IMR-90 (cell line): ENCODE measurements at regions not wholly inside any gene's neighbourhood (a gene's known extent, or its start where the extent isn't known, plus 50 kb on each side); places are given as distances from the start of the nearest gene placed in this dataset.

Source experiments
- ATAC-seq: fragments of 200-7000 bp; cut with Tn5 transposase; 2 replicates; pipeline ENCODE4 v1.9.1; 2020; ENCODE audit warnings: low read depth, mild to moderate bottlenecking, moderate library complexity
- BruUV-seq: library from RNA; stranded (reverse); fragments of 400-500 nt; replicated peaks from 2 replicates; lab custom pipeline; 2021; lab: Mats Ljungman, UMichigan
- CTCF ChIA-PET: fragments of 300-600 bp; formaldehyde crosslinking; extraction: SDS; loops from one replicate; lab custom pipeline; 2021; ENCODE audit warnings: antibody characterized with exemption; lab: Yijun Ruan, JAX
- POLR2A ChIA-PET: fragments of 300-600 bp; sonication (Branson Sonifier 250); formaldehyde crosslinking; loops from one replicate; lab custom pipeline; 2022; ENCODE audit warnings: antibody characterized with exemption; ENCODE audit not compliant: unreplicated experiment; lab: Charles Lee
- DNase-seq: peaks from one replicate; pipeline ENCODE4 v3.0.0; 2013
- H2AFZ ChIP-seq: replicated peaks from 2 replicates; pipeline ENCODE3; 2013; ENCODE audit warnings: low read length, mild to moderate bottlenecking; ENCODE audit not compliant: poor library complexity
- H2AK5ac ChIP-seq: 2 replicates; pipeline ENCODE4 v1.6.1; 2013; ENCODE audit warnings: low read depth, low read length, inconsistent platforms
- H2AK9ac ChIP-seq: replicated peaks from 2 replicates; pipeline ENCODE3; 2013; ENCODE audit warnings: mild to moderate bottlenecking, low read depth, low read length, moderate library complexity; ENCODE audit not compliant: poor library complexity
- H2BK120ac ChIP-seq: 2 replicates; pipeline ENCODE4 v1.6.1; 2013; ENCODE audit warnings: low read depth, low read length, inconsistent platforms
- H2BK15ac ChIP-seq: 3 replicates; pipeline ENCODE4 v1.6.1; 2013; ENCODE audit warnings: low read depth, low read length, inconsistent platforms
- H2BK20ac ChIP-seq: 2 replicates; pipeline ENCODE4 v1.6.1; 2013; ENCODE audit warnings: low read depth, mild to moderate bottlenecking, inconsistent platforms, low read length, moderate library complexity
- H2BK5ac ChIP-seq: 2 replicates; pipeline ENCODE4 v1.6.1; 2013; ENCODE audit warnings: mild to moderate bottlenecking, low read depth, low read length, inconsistent platforms; ENCODE audit not compliant: poor library complexity, severe bottlenecking
- H3K14ac ChIP-seq: replicated peaks from 2 replicates; pipeline ENCODE4 v1.6.1; 2013; ENCODE audit warnings: low read depth, low read length, inconsistent platforms
- H3K18ac ChIP-seq: 2 replicates; pipeline ENCODE4 v1.6.1; 2013; ENCODE audit warnings: low read depth, low read length, control low read depth
- H3K23ac ChIP-seq: 2 replicates; pipeline ENCODE4 v1.6.1; 2013; ENCODE audit warnings: low read depth, low read length, inconsistent platforms
- H3K27ac ChIP-seq: 2 replicates; pipeline ENCODE4 v1.5.1; 2013; ENCODE audit warnings: mild to moderate bottlenecking, control low read depth, low read length; ENCODE audit not compliant: insufficient read depth
- H3K27me3 ChIP-seq: 2 replicates; pipeline ENCODE4 v1.6.1; 2013; ENCODE audit warnings: low read length; ENCODE audit not compliant: control insufficient read depth, insufficient read depth
- H3K36me3 ChIP-seq: 2 replicates; pipeline ENCODE4 v1.6.1; 2013; ENCODE audit warnings: low read length, mixed read lengths; ENCODE audit not compliant: control insufficient read depth, insufficient read depth
- H3K4ac ChIP-seq: 2 replicates; pipeline ENCODE4 v1.6.1; 2013; ENCODE audit warnings: low read depth, low read length, inconsistent platforms
- H3K4me1 ChIP-seq: 2 replicates; pipeline ENCODE4 v1.6.1; 2013; ENCODE audit warnings: low read length, mixed read lengths; ENCODE audit not compliant: control insufficient read depth, insufficient read depth
- H3K4me2 ChIP-seq: 2 replicates; pipeline ENCODE4 v1.6.1; 2013; ENCODE audit warnings: low read depth, mild to moderate bottlenecking, control low read depth, low read length, moderate library complexity
- H3K4me3 ChIP-seq: 2 replicates; pipeline ENCODE4 v1.5.1; 2013; ENCODE audit warnings: low read depth, mild to moderate bottlenecking, control low read depth, low read length, moderate library complexity; ENCODE audit not compliant: insufficient read depth
- H3K56ac ChIP-seq: 2 replicates; pipeline ENCODE4 v1.6.1; 2013; ENCODE audit warnings: low read length, inconsistent platforms; ENCODE audit not compliant: insufficient read depth; ENCODE audit errors: extremely low read depth
- H3K79me1 ChIP-seq, 2 experiments: 2 replicates each; pipeline ENCODE4 v1.6.1; 2013; ENCODE audit warnings: low read length in 2 of 2, inconsistent platforms in 1 of 2, low read depth in 1 of 2
- H3K9ac ChIP-seq: 2 replicates; pipeline ENCODE4 v1.6.1; 2013; ENCODE audit warnings: low read depth, low read length, control low read depth
- H3K9me1 ChIP-seq: 2 replicates; pipeline ENCODE4 v1.6.1; 2013; ENCODE audit warnings: low read length, inconsistent platforms; ENCODE audit not compliant: insufficient read depth
- H3K9me3 ChIP-seq: 2 replicates; pipeline ENCODE4 v1.6.1; 2013; ENCODE audit warnings: low read length; ENCODE audit not compliant: control insufficient read depth, insufficient read depth
- H4K20me1 ChIP-seq: 2 replicates; pipeline ENCODE4 v1.6.1; 2013; ENCODE audit warnings: low read length, inconsistent platforms; ENCODE audit not compliant: insufficient read depth
- H4K5ac ChIP-seq: 2 replicates; pipeline ENCODE4 v1.6.1; 2013; ENCODE audit warnings: mild to moderate bottlenecking, low read depth, low read length, control low read depth
- H4K8ac ChIP-seq, 2 experiments: 2 replicates each; pipeline ENCODE4 v1.6.1; 2013; ENCODE audit warnings: low read depth in 2 of 2, low read length in 2 of 2, control low read depth in 1 of 2, inconsistent platforms in 1 of 2
- H4K91ac ChIP-seq: 2 replicates; pipeline ENCODE4 v1.6.1; 2013; ENCODE audit warnings: low read depth, low read length, inconsistent platforms; ENCODE audit not compliant: insufficient read depth
- BHLHE40 ChIP-seq: fragments of 150-350 bp; IDR thresholded peaks from 2 replicates; pipeline ENCODE4 v1.6.1; 2016; ENCODE audit warnings: mild to moderate bottlenecking, low read depth, low read length
- CEBPB ChIP-seq: IDR thresholded peaks from 2 replicates; pipeline ENCODE4 v1.6.1; 2012; ENCODE audit warnings: low read depth, low read length, improper control_type of control experiment
- CHD1 ChIP-seq: IDR thresholded peaks from 2 replicates; pipeline ENCODE4 v1.6.1; 2012; ENCODE audit warnings: low read depth, low read length, improper control_type of control experiment
- CTCF ChIP-seq: conservative IDR thresholded peaks from 2 replicates; pipeline ENCODE4 v1.5.1; 2012; ENCODE audit warnings: mild to moderate bottlenecking, low read depth, low read length, improper control_type of control experiment
- ELK1 ChIP-seq: fragments of 150-350 bp; IDR thresholded peaks from 2 replicates; pipeline ENCODE4 v1.6.1; 2016; ENCODE audit warnings: low read depth, mild to moderate bottlenecking, low read length, moderate library complexity, borderline replicate concordance
- FOS ChIP-seq: fragments of 150-350 bp; IDR thresholded peaks from 2 replicates; pipeline ENCODE4 v1.6.1; 2016; ENCODE audit warnings: low read depth, low read length
- MAFK ChIP-seq: IDR thresholded peaks from 2 replicates; pipeline ENCODE4 v1.6.1; 2012; ENCODE audit warnings: low read depth, low read length, improper control_type of control experiment
- MAZ ChIP-seq: IDR thresholded peaks from 2 replicates; pipeline ENCODE4 v1.6.1; 2012; ENCODE audit warnings: low read depth, mild to moderate bottlenecking, low read length, improper control_type of control experiment, moderate library complexity, borderline replicate concordance
- MXI1 ChIP-seq: IDR thresholded peaks from 2 replicates; pipeline ENCODE4 v1.6.1; 2012; ENCODE audit warnings: low read depth, mild to moderate bottlenecking, low read length, moderate library complexity, borderline replicate concordance
- NFE2L2 ChIP-seq: fragments of 150-350 bp; IDR thresholded peaks from 2 replicates; pipeline ENCODE4 v1.6.1; 2016; ENCODE audit warnings: low read depth, mild to moderate bottlenecking, low read length
- POLR2A ChIP-seq: IDR thresholded peaks from 2 replicates; pipeline ENCODE4 v1.6.1; 2012; ENCODE audit warnings: mild to moderate bottlenecking, low read depth, low read length
- RAD21 ChIP-seq: IDR thresholded peaks from 2 replicates; pipeline ENCODE4 v1.6.1; 2012; ENCODE audit warnings: low read length, improper control_type of control experiment
- RCOR1 ChIP-seq: IDR thresholded peaks from 2 replicates; pipeline ENCODE4 v1.6.1; 2012; ENCODE audit warnings: mild to moderate bottlenecking, low read length, improper control_type of control experiment; ENCODE audit not compliant: insufficient replicate concordance
- RFX5 ChIP-seq: IDR thresholded peaks from 2 replicates; pipeline ENCODE4 v1.8.0; 2012; ENCODE audit warnings: low read depth, mild to moderate bottlenecking, low read length, moderate library complexity
- SMC3 ChIP-seq: fragments of 150-350 bp; IDR thresholded peaks from 2 replicates; pipeline ENCODE4 v1.6.1; 2016; ENCODE audit warnings: low read depth, mild to moderate bottlenecking, antibody characterized with exemption, low read length, moderate library complexity
- USF2 ChIP-seq: fragments of 150-350 bp; IDR thresholded peaks from 2 replicates; pipeline ENCODE4 v1.6.1; 2017; ENCODE audit warnings: mild to moderate bottlenecking, antibody characterized with exemption, low read length, low read depth
- WGBS, 2 experiments: methylation state at CpG; one replicate each; pipeline versions ENCODE4 v1.1.5 to v1.1.7; 2013; ENCODE audit warnings: missing lambda C conversion rate in 2 of 2; ENCODE audit not compliant: insufficient read length in 1 of 2; ENCODE audit errors: extremely low coverage in 2 of 2; 5-methylcytosine and 5-hydroxymethylcytosine counted together
- dilution Hi-C: fragments of 300-500 bp; cut with HindIII; formaldehyde crosslinking; loops from one replicate; pipeline ENCODE4 v1.14.3; 2018; ENCODE audit warnings: low sequenced_read_pairs; ENCODE audit not compliant: unreplicated experiment
- in situ Hi-C: fragments of 300-500 bp; cut with MboI; formaldehyde crosslinking; loops from 3 replicates; pipeline ENCODE4 v1.14.3; 2019; ENCODE audit warnings: low sequenced_read_pairs, inconsistent platforms, mixed read lengths
- intact Hi-C: fragments of 100-400 bp; cut with micrococcal nuclease; formaldehyde crosslinking; loops from 2 replicates; pipeline ENCODE4 v1.10.0; 2022

GRCh38 chr12:97024393-97024792 is 117.3 kb downstream of the NEDD1 start:
- Histone ChIP-seq H2AFZ (no peak overlapping the region), H2AK5ac (no peak overlapping the region), H3K4me2 (no peak overlapping the region), H3K4me3 (no peak overlapping the region), H4K20me1 (no peaks in the 10 kb centered on the region), H4K5ac (no peak overlapping the region), H3K4ac (no peak overlapping the region), H3K9ac (no peak overlapping the region), H3K18ac (no peak overlapping the region), H4K91ac (no peak overlapping the region), H3K4me1 (no peaks in the 10 kb centered on the region), H3K14ac (no peak overlapping the region), H4K8ac (no peak overlapping the region), H2BK15ac (no peak overlapping the region), H3K27ac (no peak overlapping the region), H2AK9ac (no peak overlapping the region), H3K9me3 (no peaks in the 10 kb centered on the region), H2BK120ac (no peak overlapping the region), H2BK5ac (no peak overlapping the region), H3K27me3 (no peaks in the 10 kb centered on the region), H3K36me3 (no peaks in the 10 kb centered on the region), H2BK20ac (no peak overlapping the region), H3K79me1 (no peaks in the 10 kb centered on the region), H3K23ac (no peak overlapping the region), H3K56ac (no peak overlapping the region), H3K9me1 (no peaks in the 10 kb centered on the region)
- ATAC-seq (no peak), DNase-seq (no peak)
- dilution Hi-C loops, result no loop called here
- BruUV-seq, result no TSS peak
- ChIA-PET POLR2A (no interaction called here), CTCF (no interaction called here)
- in situ Hi-C loops, result no loop called here
- TF ChIP-seq BHLHE40, result no peak
- no peak for TF ChIP-seq ELK1
- no peak for TF ChIP-seq USF2
- TF ChIP-seq RCOR1, result no peak
- no peak for TF ChIP-seq MXI1
- TF ChIP-seq RAD21, result no peak
- no peak for TF ChIP-seq RFX5
- no peak for TF ChIP-seq MAZ
- TF ChIP-seq CHD1, result no peak
- no peak for TF ChIP-seq CEBPB
- no peak for TF ChIP-seq CTCF
- no peak for TF ChIP-seq NFE2L2
- TF ChIP-seq SMC3, result no peak
- TF ChIP-seq FOS, result no peak
- TF ChIP-seq MAFK, result no peak
- TF ChIP-seq POLR2A, result no peak
- no CpG with 5 or more reads among the region's 2 CpGs for WGBS, 2 experiments
- intact Hi-C loops, result no loop called here
